ENCODE measurements at regions not wholly inside any gene's neighbourhood (a gene's known extent, or its start where the extent isn't known, plus 50 kb on each side); places are given as distances from the start of the nearest gene placed in this dataset.

DNA sequence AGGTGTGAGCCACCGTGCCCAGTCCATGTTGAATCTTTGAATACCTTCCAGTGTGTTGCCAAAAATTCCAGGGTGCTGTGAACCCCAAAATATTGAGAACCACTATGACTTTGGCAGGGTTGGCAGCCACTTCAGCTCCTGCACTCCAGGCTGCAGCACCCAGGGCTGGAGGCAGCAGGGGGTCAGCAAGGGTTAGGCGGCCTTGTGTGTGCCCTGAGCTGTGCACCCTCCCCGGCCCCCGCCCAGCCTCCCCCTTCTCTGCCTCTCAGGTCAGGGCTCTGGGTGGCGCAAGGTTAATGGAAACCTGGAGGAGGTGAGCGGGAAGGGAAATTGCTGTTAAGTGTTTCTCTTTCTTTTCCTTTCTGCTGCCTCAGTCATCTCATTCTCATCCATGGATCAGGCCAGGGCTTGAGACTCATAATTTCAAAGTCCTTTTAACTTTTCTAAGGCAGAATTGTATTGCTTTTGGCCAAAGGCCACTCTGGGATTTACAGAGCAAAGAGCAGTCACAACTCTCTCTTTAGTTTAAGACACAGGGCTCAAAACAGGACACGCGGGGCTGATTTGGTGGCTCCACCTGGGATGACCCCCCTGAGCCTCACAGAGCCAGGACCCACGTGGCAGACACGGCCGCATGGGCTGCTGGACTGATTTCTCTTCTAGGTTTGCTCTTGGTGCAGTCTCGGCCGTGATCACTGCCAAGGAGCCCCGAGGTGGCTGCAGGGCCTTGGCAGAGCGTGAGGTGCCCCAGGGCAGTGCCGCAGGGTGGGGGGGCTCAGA lies 212.3 kb downstream of the PTPRU start:
- no peak for DNase-seq (ENCODE audit: extremely low read depth, low read depth)

DNA sequence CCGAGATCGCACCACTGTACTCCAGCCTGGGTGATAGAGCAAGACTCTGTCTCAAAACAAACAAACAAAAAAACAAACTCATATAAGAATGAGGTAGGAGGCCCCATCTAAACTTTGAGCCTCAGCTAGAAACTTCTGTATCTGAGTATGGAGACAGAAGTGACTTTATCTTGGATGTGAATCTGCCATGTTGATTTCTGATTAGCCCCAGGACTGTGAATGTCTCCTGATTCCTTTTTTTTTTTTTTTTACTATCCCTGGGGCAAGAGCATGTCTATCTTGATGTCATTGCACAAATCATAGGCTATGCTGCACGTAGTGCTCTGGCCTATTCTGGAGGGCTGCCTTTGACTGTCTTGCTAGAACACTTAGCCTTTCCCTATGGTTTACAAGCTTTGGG lies 211.0 kb downstream of the PTPRU start:
- DNase-seq (ENCODE audit: extremely low read depth, low read depth): no peak

DNA sequence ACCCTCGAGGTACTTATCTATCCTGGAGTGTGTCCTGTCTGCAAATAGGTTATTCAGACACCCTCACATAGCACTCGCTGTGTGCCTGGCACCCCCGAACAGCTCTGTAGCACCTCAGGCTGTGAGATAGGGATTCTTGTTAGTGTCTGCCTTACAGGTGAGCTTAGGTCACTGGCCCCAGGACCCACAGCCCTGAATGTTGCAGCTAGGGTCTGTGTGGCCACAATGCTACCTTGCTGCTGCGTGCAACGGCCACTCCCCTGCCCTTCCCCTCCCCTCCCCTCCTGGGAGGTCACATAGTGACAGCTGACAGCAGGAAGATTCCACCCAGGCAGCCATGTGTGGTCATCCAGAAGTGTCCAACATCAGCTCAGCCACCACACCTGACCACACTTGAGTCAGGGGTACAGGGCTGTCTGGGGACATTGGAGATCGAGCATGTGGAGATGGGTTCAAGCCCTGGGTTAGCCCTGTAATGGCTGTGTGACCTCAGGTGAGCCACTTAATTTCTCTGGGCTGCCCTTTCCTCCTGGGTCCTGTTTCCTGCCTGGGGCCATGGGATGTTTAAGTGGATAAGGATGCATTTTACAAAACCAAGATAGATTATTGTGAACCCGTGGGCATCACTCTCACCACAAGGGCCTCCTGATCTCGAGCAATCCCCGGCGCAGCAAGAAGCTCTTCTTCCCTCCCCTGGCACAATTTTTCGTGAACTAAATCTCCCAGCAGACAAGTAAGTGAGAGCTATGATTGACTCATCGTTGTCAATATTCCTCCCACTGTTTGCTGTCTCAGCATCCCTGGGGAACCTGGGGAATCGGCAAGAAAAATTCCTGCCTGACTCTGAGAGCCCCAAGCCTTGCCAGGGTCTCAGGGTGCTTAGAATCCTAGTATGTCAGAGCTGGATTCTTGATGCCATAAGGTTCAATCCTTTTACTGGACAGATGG lies 208.7 kb downstream of the PTPRU start:
- DNase-seq (ENCODE audit: extremely low read depth, low read depth): no peak

DNA sequence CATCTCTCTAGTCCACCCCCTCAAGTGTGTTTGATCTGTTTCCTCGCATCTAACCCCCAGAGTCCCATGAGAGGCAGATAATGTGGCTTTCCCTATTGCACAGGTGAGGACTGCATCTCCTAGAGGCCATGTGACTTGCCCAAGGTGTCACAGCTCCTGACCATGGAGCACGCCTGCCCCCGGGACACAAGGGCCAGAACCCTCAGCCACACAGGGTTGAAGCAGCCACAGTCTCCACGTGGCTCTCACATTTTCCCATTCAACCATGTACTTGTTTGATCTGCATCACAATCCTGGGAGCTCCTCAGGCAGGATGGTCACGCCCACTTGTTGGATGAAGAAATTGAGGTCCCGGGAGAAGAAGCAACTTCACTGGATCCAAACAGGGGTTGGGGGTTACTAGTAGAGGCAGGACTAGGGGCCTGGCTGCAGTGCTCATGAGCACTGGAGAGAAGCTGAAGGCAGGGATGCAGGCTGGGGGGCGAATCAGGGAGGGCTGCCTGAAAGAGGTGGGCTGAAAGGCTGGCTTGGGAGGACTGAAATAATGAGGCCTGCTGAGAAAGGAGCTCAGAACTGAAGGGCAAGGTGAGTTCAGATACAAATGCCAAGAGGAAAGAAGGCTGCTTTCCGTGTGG lies 207.9 kb downstream of the PTPRU start:
- no peak for DNase-seq (ENCODE audit: extremely low read depth, low read depth)

DNA sequence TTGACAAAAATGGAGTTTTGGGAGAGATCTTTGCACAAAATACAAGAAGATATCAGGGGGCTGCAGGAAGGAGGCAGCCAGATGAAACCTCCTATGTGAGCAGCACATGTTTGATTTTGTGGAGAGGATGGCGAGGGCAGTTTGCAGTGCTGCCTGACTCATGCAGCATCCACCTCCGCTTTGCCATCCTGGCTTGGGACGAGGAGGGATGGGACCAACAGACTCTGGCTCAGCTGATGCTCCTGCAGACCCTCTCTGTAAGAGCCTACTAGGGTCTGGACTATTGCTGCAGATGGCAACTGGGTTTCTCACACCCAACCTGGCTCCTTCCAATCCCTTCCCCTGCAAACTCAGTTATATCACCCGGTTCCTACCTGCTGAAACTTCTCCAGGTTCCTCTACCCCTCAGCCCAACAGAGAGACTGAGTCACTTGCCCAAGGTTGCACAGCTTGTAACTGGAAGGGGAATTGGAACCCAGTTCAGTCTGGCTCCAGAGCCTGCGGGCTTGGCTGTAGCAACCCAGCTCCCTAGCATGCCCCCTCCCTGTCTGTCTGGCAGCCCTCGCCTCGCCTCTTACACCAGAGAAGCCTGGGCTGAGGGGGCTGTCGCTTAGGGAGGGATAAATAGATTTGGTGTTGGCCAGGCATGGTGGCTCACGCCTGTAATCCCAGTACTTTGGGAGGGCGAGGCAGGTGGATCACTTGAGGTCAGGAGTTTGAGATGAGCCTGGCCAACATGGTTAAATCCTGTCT lies 205.8 kb downstream of the PTPRU start:
- DNase-seq (ENCODE audit: extremely low read depth, low read depth): no peak

GRCh38 chr1:29439615-29440014 lies 203.3 kb downstream of the PTPRU start:
- DNase-seq (ENCODE audit: extremely low read depth, low read depth): no peak

GRCh38 chr1:29438991-29439390 lies 202.7 kb downstream of the PTPRU start:
- no peak for DNase-seq (ENCODE audit: extremely low read depth, low read depth)

DNA sequence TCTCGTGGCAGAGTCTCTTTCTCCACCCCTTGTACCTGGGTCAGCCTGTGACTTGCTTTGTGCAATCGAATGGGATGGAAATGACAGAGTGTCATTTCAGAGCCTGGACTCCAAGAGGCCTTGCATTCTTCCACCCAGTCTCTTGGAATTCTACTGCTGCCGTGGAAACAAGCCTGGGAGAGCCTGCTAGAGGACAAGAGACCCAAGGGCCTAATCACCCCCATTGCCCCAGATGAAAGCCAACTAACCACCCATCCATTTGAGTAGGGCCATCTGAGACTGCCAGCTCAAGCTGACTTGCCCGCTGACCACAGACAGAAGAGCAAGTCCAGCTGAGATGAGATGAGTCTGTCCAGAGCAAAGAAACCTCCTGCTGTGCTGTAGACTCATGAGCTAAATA lies 201.6 kb downstream of the PTPRU start:
- no peak for DNase-seq (ENCODE audit: extremely low read depth, low read depth)

- DNase-seq (ENCODE audit: extremely low read depth, low read depth): no peak
These were observed 200.0 kb downstream of the PTPRU start for GRCh38 chr1:29436181-29436785.

GRCh38 chr1:29433830-29434229 lies 197.5 kb downstream of the PTPRU start:
- no peak for DNase-seq (ENCODE audit: extremely low read depth, low read depth)

GRCh38 chr1:29431138-29431537 lies 194.8 kb downstream of the PTPRU start:
- DNase-seq (ENCODE audit: extremely low read depth, low read depth): no peak

- no peak for DNase-seq (ENCODE audit: extremely low read depth, low read depth)
These were observed 193.3 kb downstream of the PTPRU start for GRCh38 chr1:29429656-29430055.

DNA sequence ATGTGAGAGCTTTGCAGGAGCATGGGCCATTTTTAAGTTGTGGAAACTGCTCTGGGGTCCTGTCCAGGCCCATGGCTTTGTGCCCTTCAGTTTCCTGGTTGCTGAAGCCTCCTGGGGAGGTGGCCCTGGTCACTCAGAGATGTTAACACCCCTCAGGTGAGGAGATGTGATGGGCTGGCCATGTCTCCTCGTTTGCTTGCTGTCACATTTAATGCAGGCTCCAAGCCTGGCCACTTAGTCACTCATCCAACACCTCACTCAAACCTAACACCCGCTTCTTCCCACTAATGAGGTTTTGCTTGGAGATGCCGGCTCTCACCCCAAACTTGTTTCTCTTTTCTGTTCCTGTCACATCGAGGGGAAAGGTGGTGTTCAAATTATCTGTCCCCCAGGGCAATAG lies 192.7 kb downstream of the PTPRU start:
- no peak for DNase-seq (ENCODE audit: extremely low read depth, low read depth)

DNA sequence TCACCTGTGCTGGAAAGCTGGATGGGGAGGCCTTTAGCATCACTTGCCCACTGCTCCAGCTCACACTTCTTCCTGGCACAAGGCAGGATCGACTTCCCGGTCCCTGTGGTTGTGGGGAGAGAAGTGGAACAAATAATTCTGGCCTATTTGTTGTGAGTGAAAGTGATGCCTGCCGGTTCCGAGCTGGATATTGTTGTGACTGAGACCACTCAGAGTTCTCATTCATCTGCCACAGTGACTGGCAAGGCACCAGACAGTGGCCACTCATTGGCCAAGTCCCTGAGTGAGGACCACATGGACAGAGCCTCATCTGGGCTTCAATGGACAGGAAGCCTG lies 191.9 kb downstream of the PTPRU start:
- no peak for DNase-seq (ENCODE audit: extremely low read depth, low read depth)

DNA sequence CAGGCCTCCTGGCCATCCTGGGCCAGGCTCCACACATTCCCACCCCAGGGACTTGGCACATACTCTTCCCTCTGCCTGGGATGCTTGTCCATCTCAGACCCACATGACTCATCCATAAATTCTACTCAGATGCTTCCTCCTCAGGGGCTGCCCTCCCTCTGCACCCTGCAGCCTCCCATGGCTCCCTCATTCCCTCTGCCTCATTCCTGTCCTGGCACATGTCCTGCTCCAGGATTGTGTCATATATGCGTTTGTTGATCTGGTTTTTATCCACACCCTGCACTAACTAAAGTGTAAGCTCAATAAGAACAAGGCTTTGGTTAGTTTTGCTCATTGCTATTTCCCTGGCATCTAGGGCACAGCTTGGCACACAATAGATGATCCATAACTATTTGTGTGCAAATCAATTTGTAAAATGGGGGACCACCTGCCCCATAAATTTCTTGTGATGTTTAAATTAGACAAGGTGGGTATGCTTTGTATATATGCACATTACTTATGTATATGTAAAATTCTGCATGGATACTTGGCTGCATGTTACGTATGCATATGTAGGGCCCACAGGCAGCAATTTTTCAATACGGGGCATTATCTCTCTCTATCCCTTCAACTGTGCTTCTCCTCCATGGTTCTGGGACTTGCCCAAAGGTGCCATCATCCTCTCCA lies 191.4 kb downstream of the PTPRU start:
- no peak for DNase-seq (ENCODE audit: extremely low read depth, low read depth)

DNA sequence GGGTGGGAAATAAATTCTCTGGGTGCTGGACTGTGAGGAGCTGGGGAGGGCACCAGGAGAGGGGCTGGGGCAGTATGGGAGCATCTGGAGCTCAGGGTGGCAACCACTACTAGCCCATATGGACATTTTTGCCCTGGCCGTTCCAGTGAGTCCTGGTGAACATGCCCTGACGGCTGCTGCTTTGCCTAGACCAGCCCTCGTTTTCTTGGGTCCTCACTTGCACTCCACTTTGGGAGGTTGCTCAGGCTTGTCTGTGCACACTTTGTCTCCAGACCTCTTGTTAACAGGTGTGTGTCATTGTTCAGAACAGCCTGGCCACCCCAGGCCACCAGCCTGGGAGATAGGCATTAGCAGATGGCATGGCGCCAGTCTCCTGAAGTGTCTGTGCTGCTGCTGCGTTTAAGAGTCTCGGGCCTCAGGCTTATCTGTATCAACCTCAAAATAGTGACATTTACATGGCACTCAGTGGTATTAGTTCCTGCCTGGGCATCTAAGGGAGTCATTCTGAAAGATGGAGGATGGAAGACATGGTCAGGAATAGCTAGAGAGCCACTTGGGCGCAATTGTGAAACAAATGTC lies 190.5 kb downstream of the PTPRU start:
- DNase-seq (ENCODE audit: extremely low read depth, low read depth): no peak

DNA sequence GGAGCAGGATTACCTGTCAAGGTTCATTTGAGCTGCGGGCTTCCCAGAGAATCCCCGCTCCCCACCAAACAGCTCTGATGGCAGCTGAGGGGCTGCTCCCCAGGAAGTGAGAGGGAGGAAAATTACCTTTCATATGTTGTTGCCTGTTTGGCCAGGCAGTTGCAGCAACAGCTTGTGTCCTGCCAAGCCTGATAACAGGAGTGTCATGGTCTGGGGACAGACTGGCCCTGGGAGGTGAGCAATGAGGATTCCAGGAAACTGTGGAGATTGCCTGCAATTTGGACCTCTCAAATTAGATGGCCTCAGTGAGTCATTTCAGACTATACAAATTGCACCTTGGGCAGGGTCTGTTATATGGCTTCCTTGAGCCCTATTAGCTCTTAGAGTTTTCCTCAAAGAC lies 189.3 kb downstream of the PTPRU start:
- no peak for DNase-seq (ENCODE audit: extremely low read depth, low read depth)

DNA sequence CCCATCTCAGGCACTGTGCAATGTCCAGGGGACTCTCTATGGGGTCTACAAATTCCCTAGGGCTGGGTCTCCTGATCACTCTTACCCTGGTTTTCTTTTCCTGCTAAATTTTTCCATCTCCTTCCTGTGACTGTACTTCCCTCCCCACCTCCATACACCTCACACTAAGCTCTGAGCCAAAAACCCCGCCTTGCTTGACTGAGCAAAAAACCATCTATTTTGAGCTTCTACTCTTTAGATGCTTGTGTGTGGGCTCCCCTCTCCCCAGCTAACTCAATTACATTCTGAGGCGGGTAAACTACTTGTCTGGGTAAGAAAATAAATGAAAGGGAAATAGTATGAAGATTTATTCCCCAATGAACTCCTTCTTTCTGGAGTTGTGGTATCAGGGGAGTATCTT lies 187.9 kb downstream of the PTPRU start:
- no peak for DNase-seq (ENCODE audit: extremely low read depth, low read depth)

- no peak for DNase-seq (ENCODE audit: extremely low read depth, low read depth)
These were observed 183.9 kb downstream of the PTPRU start for GRCh38 chr1:29420202-29420601.

DNA sequence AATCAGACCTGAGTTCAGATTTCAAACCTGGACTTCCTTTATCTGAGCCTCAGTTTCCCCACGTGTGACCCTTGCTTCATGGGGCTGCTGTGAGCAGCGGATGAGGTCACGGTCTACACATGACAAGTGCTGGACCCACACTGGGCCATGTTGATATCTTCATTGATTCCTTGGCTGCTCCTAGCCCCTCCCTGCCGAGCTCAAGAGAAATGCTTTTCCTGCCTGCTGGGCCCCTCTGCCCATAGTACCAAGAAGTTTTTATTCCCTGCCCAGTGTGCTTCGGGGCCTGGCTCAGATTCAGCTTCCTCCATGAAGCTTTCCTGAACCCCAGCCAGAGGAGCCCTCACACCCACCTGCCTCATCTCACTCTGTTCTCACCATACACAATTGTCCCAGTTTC lies 181.6 kb downstream of the PTPRU start:
- DNase-seq (ENCODE audit: extremely low read depth, low read depth): no peak

Data from NCI-H460 (cell line).